Activated CD4-positive, alpha-beta T cell treated with anti-CD3 and anti-CD28 coated beads, Interleukin-2, amount 50 U/mL, for 24 hours (primary cell): ENCODE measurements at regions not wholly inside any gene's neighbourhood (a gene's known extent, or its start where the extent isn't known, plus 50 kb on each side); places are given as distances from the start of the nearest gene placed in this dataset.

Source experiments
- DNase-seq, 2 donors: peaks; one replicate each; pipeline ENCODE4 v3.0.0-alpha.2; 2020; ENCODE audit warnings: low read depth in 1 of 2, low spot score in 1 of 2

- no peak for DNase-seq
Measured at GRCh38 chr12:13843841-13844240, 137.6 kb downstream of the GRIN2B start.

- no peak for DNase-seq
Measured at GRCh38 chr12:13841358-13841757, 140.0 kb downstream of the GRIN2B start.

DNA sequence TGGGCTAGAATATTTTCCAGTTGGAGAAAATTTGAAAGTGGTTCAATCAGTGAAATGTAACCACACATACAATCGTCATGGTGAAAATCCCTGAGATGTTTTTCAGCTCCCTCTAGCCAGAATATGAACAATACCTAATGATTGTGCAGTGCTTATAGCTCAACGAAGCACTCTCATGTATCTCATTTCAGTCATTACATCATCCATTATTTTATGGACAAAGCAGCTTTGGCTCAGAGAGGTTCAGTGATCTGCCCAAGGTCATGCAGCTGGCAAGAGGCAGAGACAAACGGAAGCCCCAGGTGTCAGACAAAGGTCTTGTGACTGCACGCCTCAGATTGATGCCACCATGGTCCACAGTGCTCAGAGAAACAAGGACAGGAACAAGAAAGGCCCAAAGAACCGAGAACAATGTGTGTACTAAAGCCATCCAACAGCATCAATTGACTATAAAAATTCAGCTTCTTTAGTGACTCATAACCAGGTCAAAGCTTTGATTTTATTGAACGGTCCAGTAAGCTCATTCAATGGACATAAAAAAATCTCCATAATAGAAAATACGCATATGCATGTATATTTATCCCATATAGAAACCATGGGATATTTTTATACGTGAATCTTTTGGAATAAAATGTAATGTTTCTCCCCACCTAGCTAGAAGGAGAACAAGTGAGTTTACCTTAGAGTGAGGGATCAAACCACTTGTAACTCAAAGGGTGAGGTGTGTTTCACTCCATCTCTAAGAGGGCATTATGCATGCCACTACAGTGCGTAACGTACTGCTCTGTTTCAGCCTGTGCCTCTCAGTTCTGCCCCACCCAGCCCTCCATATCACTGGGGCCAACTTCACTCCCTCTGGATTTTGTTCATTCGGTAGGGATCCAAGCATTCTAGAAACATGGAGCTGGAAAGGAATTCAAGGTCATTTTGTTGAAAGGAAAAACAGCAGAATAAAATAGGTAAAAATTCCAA, 141.8 kb downstream of the GRIN2B start:
- DNase-seq, result no peak

DNA sequence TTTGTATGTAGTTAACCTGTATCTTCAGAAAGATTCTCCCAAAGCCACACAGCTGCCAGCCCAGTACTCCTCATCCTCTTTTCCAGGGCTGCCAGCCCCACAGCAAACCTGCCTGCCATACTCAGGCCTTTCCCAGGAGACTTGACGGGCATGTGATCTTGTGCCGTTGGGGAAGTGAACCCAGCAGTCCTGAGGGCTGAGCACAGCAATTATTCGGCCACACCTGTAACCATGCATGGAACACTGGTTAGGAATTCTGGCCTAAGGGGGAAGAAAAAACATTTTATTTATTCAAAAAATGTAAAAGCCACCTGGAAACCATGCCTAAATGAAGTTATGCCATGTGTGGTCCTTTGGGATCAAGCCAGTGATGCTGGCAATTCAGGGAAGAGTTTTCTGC, 145.3 kb downstream of the GRIN2B start:
- DNase-seq, result no peak

- no peak for DNase-seq
Measured at GRCh38 chr12:13835652-13836051, 145.8 kb downstream of the GRIN2B start.

DNA sequence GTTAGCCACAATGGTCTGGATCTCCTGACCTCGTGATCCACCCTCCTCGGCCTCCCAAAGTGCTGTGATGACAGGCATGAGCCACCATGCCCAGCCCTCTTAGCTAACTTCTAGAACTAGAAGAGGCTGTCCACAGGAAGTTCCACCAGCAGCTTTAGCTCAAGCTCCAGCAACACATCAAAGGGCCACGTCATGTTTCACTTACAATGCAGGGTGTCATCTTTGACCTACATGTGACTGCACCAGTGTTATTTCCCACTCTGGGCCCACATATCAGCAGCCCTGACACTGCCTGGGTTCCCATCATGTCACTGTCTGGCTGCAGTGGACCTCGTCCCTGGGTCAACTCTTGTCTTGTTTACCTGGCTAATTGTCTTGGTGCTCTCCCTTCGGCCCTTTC, 147.2 kb downstream of the GRIN2B start:
- no peak for DNase-seq

- no peak for DNase-seq
Measured at GRCh38 chr12:13817131-13817530, 164.3 kb downstream of the GRIN2B start.

GRCh38 chr12:13816394-13816793, 165.0 kb downstream of the GRIN2B start:
- no peak for DNase-seq

DNA sequence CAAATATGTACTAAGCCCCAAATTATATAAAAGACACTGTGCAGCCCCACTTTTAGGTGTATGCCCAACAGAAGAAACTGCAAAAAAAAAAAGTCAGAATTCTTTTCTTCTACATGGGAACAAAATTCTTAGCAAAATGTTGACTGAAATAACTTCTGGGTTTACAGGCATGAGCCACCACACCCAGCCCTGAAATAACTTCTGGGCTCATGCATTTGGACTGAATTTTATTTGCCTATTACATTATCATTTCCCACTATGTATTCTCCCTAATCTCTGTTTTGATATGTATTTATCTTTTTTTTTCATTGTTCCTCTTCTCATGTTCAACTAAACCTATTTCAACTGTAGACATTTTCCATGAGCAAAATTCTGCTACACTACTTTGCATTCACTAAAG, 169.2 kb downstream of the GRIN2B start:
- DNase-seq, result no peak

DNA sequence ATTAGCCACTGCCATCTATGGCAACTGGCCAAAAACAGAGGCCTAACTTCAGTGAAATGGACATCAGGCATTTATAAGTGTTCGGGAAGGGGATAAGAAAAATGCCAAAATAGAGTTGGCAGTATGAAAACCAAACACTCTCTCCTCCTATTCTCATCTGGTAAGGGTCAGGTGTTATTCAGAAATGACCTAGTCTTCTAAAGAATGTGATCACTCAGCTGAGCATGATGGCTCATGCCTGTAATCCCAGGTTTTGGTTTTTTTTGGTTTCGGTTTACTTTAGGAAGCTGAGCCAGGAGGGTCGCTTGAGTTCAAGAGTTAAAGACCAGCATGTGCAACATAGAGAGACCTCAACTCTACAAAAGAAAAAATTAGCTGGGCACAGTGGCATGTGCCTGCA, 170.3 kb downstream of the GRIN2B start:
- no peak for DNase-seq

- no peak for DNase-seq
Measured at GRCh38 chr12:13805041-13805440, 176.4 kb downstream of the GRIN2B start.

GRCh38 chr12:13801543-13801942, 179.9 kb downstream of the GRIN2B start:
- no peak for DNase-seq

GRCh38 chr12:13799574-13799973, 181.8 kb downstream of the GRIN2B start:
- DNase-seq, result no peak

- DNase-seq, result no peak
Measured at GRCh38 chr12:13798162-13798561, 183.2 kb downstream of the GRIN2B start.

DNA sequence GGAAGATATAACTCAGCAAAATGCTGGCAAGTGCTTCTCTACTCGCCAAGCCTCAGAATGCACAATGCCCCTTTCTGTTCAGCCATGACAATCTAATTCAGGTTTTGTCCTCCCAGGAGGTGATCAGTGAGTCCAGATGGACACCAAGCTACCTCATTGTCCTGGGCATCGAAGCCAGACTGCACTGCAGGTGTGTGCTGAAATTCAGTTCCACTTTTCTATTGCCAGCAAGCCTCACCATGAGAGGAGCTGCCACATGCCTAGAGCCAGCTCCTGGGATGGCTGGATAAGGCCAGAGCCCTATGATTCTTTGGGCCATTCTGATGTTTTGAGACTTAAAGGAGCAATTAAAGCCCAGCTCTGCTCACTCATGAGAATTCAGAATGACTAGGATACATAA, 186.7 kb downstream of the GRIN2B start:
- no peak for DNase-seq

- DNase-seq, result no peak
Measured at GRCh38 chr12:13790317-13790716, 191.1 kb downstream of the GRIN2B start.

- no peak for DNase-seq
Measured at GRCh38 chr12:13788626-13789025, 192.8 kb downstream of the GRIN2B start.

GRCh38 chr12:13786646-13787045, 194.8 kb downstream of the GRIN2B start:
- no peak for DNase-seq

GRCh38 chr12:13784504-13784903, 196.9 kb downstream of the GRIN2B start:
- DNase-seq, result no peak

DNA sequence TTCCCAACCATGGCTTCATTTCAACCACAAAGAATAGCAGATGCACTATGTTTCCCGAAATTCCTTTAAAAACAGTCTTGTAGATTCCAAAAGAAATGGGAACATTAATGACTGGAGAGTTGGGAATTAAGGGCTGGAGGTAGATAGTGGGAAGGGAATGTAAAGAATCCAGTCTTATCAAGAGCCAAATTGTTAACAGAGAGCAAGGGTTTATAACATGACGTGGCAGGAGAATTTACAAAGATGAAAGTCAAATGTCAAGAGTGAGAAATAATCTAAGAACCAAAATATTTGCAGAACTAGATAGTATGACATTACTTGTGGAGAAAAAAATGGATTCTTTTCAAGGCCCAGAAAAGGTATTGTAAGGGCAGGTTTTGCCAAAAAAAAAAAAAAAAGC, 200.9 kb downstream of the GRIN2B start:
- no peak for DNase-seq

- DNase-seq, result no peak
Measured at GRCh38 chr12:13777374-13777773, 204.0 kb downstream of the GRIN2B start.

GRCh38 chr12:13772264-13772663, 209.1 kb downstream of the GRIN2B start:
- no peak for DNase-seq

GRCh38 chr12:13770576-13770975, 210.8 kb downstream of the GRIN2B start:
- no peak for DNase-seq
